MM.1S (cell line): ENCODE measurements at regions not wholly inside any gene's neighbourhood (a gene's known extent, or its start where the extent isn't known, plus 50 kb on each side); places are given as distances from the start of the nearest gene placed in this dataset.

Experiments used
- DNase-seq: peaks from one replicate; pipeline ENCODE4 v3.0.0-alpha.2; 2015
- H2AFZ ChIP-seq: fragments of 300-600 bp; sonication (generic); 2 replicates; pipeline ENCODE4 v1.6.0; 2016; ENCODE audit warnings: antibody characterized with exemption, low read length
- H3F3A ChIP-seq: fragments of 300-600 bp; sonication (generic); 2 replicates; pipeline ENCODE4 v1.6.1; 2016; ENCODE audit warnings: mild to moderate bottlenecking, antibody characterized with exemption, low read length, moderate library complexity, mixed read lengths; ENCODE audit not compliant: insufficient read depth
- H3K27ac ChIP-seq: fragments of 300-600 bp; sonication (generic); 2 replicates; pipeline ENCODE4 v1.5.1; 2016; ENCODE audit warnings: mild to moderate bottlenecking, low read length
- H3K27me3 ChIP-seq: fragments of 300-600 bp; sonication (generic); replicated peaks from 2 replicates; pipeline ENCODE4 v1.6.0; 2016; ENCODE audit warnings: low read length; ENCODE audit not compliant: insufficient read depth
- H3K36me3 ChIP-seq: fragments of 300-600 bp; sonication (generic); replicated peaks from 2 replicates; pipeline ENCODE4 v1.6.1; 2016; ENCODE audit warnings: mild to moderate bottlenecking, low read length, mixed read lengths; ENCODE audit not compliant: insufficient read depth
- H3K4me1 ChIP-seq: fragments of 300-600 bp; sonication (generic); 2 replicates; pipeline ENCODE4 v1.6.1; 2016; ENCODE audit warnings: low read length, mixed read lengths
- H3K4me2 ChIP-seq: fragments of 300-600 bp; sonication (generic); 2 replicates; pipeline ENCODE4 v1.6.0; 2016; ENCODE audit warnings: low read depth, low read length
- H3K4me3 ChIP-seq: fragments of 300-600 bp; sonication (generic); 2 replicates; pipeline ENCODE4 v1.5.1; 2016; ENCODE audit warnings: low read length, mixed read lengths
- H3K79me2 ChIP-seq: fragments of 300-600 bp; sonication (generic); 2 replicates; pipeline ENCODE4 v1.6.1; 2016; ENCODE audit warnings: mixed run types, low read length, mixed read lengths
- H3K9ac ChIP-seq: fragments of 300-600 bp; sonication (generic); 2 replicates; pipeline ENCODE4 v1.6.1; 2016; ENCODE audit warnings: low read length, mixed read lengths
- H3K9me2 ChIP-seq: fragments of 300-600 bp; sonication (generic); replicated peaks from 2 replicates; pipeline ENCODE4 v1.6.1; 2016; ENCODE audit warnings: mild to moderate bottlenecking, low read length, mixed read lengths; ENCODE audit not compliant: insufficient read depth
- H3K9me3 ChIP-seq: fragments of 300-600 bp; sonication (generic); replicated peaks from 2 replicates; pipeline ENCODE4 v1.6.1; 2016; ENCODE audit warnings: mild to moderate bottlenecking, low read length, mixed read lengths; ENCODE audit not compliant: insufficient read depth
- H4K20me1 ChIP-seq: fragments of 300-600 bp; sonication (generic); 2 replicates; pipeline ENCODE4 v1.6.1; 2016; ENCODE audit warnings: mild to moderate bottlenecking, low read length, moderate library complexity, mixed read lengths; ENCODE audit not compliant: insufficient read depth
- CTCF ChIP-seq: fragments of 300-600 bp; sonication (generic); IDR thresholded peaks from 2 replicates; pipeline ENCODE4 v1.5.1; 2016; ENCODE audit warnings: antibody characterized with exemption, low read length, mixed read lengths
- EZH2 ChIP-seq: fragments of 300-600 bp; sonication (generic); optimal IDR thresholded peaks from 2 replicates; pipeline ENCODE3; 2017; ENCODE audit warnings: low read depth, mild to moderate bottlenecking, antibody characterized with exemption, low read length, mixed read lengths
- EZH2phosphoT487 ChIP-seq: fragments of 300-600 bp; sonication (generic); IDR thresholded peaks from 2 replicates; pipeline ENCODE4 v1.6.1; 2018; ENCODE audit warnings: antibody characterized with exemption, low read length

GRCh38 chr18:31267823-31268481 lies 50.0 kb upstream of the DSG1 start:
- Histone ChIP-seq H3K27me3 (no peaks in the 10 kb centered on the region), H3K4me3 (no peak overlapping the region), H3K9me2 (no peaks in the 10 kb centered on the region), H3K4me2 (no peak overlapping the region), H3K79me2 (no peaks in the 10 kb centered on the region), H2AFZ (no peak overlapping the region), H3K27ac (no peak overlapping the region), H3K9me3 (no peaks in the 10 kb centered on the region), H3F3A (no peaks in the 10 kb centered on the region), H4K20me1 (no peaks in the 10 kb centered on the region), H3K4me1 (no peaks in the 10 kb centered on the region), H3K9ac (no peak overlapping the region), H3K36me3 (no peaks in the 10 kb centered on the region)
- TF ChIP-seq EZH2phosphoT487 (no peak), EZH2 (no peak), CTCF (no peak)
- DNase-seq, result no peak
